GM23338 (cell line): ENCODE measurements at regions not wholly inside any gene's neighbourhood (a gene's known extent, or its start where the extent isn't known, plus 50 kb on each side); places are given as distances from the start of the nearest gene placed in this dataset.

Experiments used
- CREB1 ChIP-seq: fragments of 250-450 bp; sonication (Bioruptor Pico); IDR thresholded peaks from 2 replicates; pipeline ENCODE4 v1.5.0; 2020; ENCODE audit warnings: low read depth, mild to moderate bottlenecking, moderate library complexity
- EZH2 ChIP-seq: fragments of 200-600 bp; sonication (generic); IDR thresholded peaks from one replicate; pipeline ENCODE4 v1.8.0; 2017; ENCODE audit warnings: antibody characterized with exemption, mild to moderate bottlenecking, low read depth; ENCODE audit not compliant: unreplicated experiment
- EZH2phosphoT487 ChIP-seq: fragments of 200-600 bp; sonication (generic); IDR thresholded peaks from one replicate; pipeline ENCODE4 v1.8.1; 2018; ENCODE audit warnings: antibody characterized with exemption; ENCODE audit not compliant: unreplicated experiment
- JUNB ChIP-seq: IDR thresholded peaks from one replicate; pipeline ENCODE4 v1.6.1; 2016; ENCODE audit warnings: antibody characterized with exemption; ENCODE audit not compliant: unreplicated experiment
- POLR2AphosphoS5 ChIP-seq: IDR thresholded peaks from 2 replicates; pipeline ENCODE4 v1.6.1; 2016; ENCODE audit warnings: antibody characterized with exemption, low read depth
- ZNF114 ChIP-seq: fragments of 250-450 bp; sonication (Bioruptor Pico); IDR thresholded peaks from 2 replicates; pipeline ENCODE4 v1.5.0; 2020; ENCODE audit warnings: mild to moderate bottlenecking, moderate library complexity
- ZNF331 ChIP-seq: fragments of 250-450 bp; sonication (Bioruptor Pico); IDR thresholded peaks from 2 replicates; pipeline ENCODE4 v1.5.0; 2020; ENCODE audit warnings: low read depth, mild to moderate bottlenecking, moderate library complexity
- TF ChIP-seq, protein P1 (sequence below), 2 experiments: fragments of 200-600 bp in 1 of 2; sonication (generic) in 1 of 2; conservative IDR thresholded peaks; 2 replicates each; pipeline versions ENCODE4 v1.5.1 to v1.6.1; 2016 to 2017; ENCODE audit warnings: antibody characterized with exemption in 2 of 2, low read depth in 2 of 2, mild to moderate bottlenecking in 2 of 2, moderate library complexity in 1 of 2
- TF ChIP-seq, protein P2 (sequence below): IDR thresholded peaks from one replicate; pipeline ENCODE4 v1.6.1; 2018; ENCODE audit warnings: antibody characterized with exemption; ENCODE audit not compliant: unreplicated experiment

DNA sequence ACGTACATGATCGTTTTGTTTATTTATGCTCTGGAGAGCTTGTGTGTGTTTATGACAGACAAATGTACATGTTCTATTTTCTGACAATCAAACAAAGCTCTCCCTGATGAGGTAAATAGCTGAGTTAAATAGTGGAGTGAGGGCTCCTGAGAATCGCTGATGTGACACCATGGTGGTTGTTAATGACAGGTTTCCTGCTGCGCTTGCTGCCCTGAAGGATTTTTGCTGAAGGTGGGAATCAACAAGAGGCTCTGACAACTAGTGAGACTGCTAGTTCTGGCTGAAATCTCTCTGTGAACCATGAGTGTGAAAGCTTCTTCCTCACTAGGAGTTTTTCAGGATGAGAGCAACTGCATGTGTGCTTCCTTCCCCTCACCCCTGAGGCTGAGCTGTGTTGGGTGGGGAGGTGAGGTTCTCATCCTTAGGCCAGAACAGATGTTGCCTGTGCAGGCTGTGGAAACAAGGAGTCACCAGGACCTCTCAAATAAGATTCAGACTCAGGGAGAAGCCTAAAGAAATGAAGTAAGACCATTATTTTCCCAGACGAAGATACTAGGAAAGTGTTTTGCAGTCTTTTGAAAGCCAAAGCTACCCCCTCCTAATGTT lies 173.4 kb upstream of the JADE1 start:
- TF ChIP-seq, protein P1, sequence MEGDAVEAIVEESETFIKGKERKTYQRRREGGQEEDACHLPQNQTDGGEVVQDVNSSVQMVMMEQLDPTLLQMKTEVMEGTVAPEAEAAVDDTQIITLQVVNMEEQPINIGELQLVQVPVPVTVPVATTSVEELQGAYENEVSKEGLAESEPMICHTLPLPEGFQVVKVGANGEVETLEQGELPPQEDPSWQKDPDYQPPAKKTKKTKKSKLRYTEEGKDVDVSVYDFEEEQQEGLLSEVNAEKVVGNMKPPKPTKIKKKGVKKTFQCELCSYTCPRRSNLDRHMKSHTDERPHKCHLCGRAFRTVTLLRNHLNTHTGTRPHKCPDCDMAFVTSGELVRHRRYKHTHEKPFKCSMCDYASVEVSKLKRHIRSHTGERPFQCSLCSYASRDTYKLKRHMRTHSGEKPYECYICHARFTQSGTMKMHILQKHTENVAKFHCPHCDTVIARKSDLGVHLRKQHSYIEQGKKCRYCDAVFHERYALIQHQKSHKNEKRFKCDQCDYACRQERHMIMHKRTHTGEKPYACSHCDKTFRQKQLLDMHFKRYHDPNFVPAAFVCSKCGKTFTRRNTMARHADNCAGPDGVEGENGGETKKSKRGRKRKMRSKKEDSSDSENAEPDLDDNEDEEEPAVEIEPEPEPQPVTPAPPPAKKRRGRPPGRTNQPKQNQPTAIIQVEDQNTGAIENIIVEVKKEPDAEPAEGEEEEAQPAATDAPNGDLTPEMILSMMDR (conservative IDR thresholded peaks at IDR 0.05; ENCODE audit: low read depth in 2 of 2): no peak
- no peak for TF ChIP-seq EZH2
- TF ChIP-seq CREB1 (CRISPR knock-in tag): no peak
- TF ChIP-seq POLR2AphosphoS5: no peak
- no peak for TF ChIP-seq ZNF114 (CRISPR knock-in tag)
- TF ChIP-seq, protein P2, sequence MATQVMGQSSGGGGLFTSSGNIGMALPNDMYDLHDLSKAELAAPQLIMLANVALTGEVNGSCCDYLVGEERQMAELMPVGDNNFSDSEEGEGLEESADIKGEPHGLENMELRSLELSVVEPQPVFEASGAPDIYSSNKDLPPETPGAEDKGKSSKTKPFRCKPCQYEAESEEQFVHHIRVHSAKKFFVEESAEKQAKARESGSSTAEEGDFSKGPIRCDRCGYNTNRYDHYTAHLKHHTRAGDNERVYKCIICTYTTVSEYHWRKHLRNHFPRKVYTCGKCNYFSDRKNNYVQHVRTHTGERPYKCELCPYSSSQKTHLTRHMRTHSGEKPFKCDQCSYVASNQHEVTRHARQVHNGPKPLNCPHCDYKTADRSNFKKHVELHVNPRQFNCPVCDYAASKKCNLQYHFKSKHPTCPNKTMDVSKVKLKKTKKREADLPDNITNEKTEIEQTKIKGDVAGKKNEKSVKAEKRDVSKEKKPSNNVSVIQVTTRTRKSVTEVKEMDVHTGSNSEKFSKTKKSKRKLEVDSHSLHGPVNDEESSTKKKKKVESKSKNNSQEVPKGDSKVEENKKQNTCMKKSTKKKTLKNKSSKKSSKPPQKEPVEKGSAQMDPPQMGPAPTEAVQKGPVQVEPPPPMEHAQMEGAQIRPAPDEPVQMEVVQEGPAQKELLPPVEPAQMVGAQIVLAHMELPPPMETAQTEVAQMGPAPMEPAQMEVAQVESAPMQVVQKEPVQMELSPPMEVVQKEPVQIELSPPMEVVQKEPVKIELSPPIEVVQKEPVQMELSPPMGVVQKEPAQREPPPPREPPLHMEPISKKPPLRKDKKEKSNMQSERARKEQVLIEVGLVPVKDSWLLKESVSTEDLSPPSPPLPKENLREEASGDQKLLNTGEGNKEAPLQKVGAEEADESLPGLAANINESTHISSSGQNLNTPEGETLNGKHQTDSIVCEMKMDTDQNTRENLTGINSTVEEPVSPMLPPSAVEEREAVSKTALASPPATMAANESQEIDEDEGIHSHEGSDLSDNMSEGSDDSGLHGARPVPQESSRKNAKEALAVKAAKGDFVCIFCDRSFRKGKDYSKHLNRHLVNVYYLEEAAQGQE: no peak
- TF ChIP-seq ZNF331 (CRISPR knock-in tag): no peak
- TF ChIP-seq EZH2phosphoT487: no peak
- TF ChIP-seq JUNB: no peak
